HG02623 (cell line): ENCODE measurements at regions not wholly inside any gene's neighbourhood (a gene's known extent, or its start where the extent isn't known, plus 50 kb on each side); places are given as distances from the start of the nearest gene placed in this dataset.
"Not testable (repeated sequence)": the region's sequence is repeated elsewhere in the genome, so short reads cannot be mapped to it uniquely, and the experiment has no call there.

ENCODE experiments used
- ATAC-seq: cut with Tn5 transposase; IDR thresholded peaks from one replicate; pipeline ENCODE4 v1.9.1; 2021; ENCODE audit warnings: moderate library complexity; ENCODE audit not compliant: unreplicated experiment

DNA sequence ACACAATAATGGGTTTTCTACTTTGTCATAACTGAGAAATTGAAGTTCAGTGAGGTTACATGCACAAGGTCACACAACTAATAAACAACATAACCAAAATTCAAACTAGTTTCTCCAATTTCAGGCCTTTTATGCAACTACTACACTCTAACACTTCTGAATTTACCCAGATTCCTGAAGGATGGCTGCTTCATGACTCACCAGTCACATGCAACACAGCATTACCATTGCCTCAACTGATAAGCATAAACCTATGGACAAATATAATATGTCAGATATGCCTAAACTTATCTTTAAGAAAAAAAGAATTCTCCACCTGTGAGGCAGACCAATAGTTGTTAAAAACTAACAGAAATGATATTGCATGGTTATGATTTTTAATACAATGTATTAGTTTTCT is 586.5 kb upstream of the SLC8A1 start:
- ATAC-seq, result no peak

- not testable (repeated sequence) for ATAC-seq
Observed at GRCh38 chr2:41039750-41040149, 587.9 kb upstream of the SLC8A1 start.

GRCh38 chr2:41040782-41041520 is 589.1 kb upstream of the SLC8A1 start:
- ATAC-seq, result no peak

- no peak for ATAC-seq
Observed at GRCh38 chr2:41042343-41042742, 590.5 kb upstream of the SLC8A1 start.

- no peak for ATAC-seq
Observed at GRCh38 chr2:41061356-41061755, 609.5 kb upstream of the SLC8A1 start.

- no peak for ATAC-seq
Observed at GRCh38 chr2:41062336-41062735, 610.4 kb upstream of the SLC8A1 start.

DNA sequence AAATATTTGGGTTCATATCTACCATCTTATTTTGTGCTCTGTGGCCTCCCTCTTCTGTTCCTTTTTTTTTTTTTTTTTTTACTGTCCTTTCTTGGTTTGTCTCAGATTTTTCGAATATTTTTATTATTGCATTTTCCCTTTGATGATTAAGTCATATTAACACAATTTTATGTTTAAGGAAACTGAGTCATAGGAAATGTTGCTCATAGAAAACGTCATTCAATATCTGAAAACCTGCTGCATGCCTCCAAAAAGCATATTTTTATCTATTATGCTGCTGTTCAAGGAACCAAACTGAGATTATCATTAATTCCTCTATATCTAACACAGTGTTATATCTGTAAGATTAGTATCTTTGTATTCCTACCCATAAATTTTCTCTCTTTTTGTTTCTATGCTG is 614.3 kb upstream of the SLC8A1 start:
- ATAC-seq, result no peak

GRCh38 chr2:41068740-41069139 is 616.9 kb upstream of the SLC8A1 start:
- no peak for ATAC-seq

GRCh38 chr2:41078341-41078740 is 626.5 kb upstream of the SLC8A1 start:
- no peak for ATAC-seq

- ATAC-seq, result no peak
Observed at GRCh38 chr2:41079011-41079410, 627.1 kb upstream of the SLC8A1 start.

DNA sequence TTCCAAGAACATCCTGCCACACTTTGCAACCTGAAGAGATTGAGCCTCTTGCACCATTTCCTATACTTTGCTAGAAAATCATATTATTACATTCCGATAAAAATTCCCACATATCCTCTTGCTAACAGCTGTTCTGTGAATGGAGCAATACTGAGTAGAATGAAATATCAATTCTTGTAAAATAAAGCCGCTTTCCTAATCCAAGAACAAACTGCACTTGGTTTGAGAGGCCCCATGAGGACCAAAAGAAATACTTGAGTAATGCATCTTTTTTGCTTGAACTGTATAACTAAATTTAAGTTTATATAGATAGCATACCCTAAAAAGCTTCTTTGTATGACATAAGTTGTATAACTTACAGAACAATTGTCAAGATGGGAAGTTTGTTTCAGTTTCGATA is 632.4 kb upstream of the SLC8A1 start:
- ATAC-seq, result no peak

- no peak for ATAC-seq
Observed at GRCh38 chr2:41087946-41088345, 636.1 kb upstream of the SLC8A1 start.

DNA sequence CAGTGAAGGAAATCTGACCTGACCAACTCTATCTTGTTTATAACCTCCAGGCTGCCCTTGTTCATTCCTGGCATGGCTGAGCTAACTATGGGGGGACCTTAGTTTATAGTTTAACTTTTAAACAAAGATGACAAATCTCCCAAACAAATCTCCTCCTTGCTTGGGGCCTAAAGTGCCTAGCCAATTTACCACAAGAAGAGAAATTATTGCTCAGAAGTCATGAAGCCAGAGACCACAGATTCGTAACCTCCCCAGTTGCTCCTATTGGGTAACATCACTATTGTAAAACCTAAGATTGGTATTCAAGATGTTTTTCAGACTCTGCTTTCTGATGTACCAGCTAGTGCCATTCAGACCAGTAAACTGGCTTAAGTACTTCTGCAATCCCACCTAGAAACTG is 649.4 kb upstream of the SLC8A1 start:
- ATAC-seq, result no peak

- ATAC-seq, result no peak
Observed at GRCh38 chr2:41109744-41110143, 657.9 kb upstream of the SLC8A1 start.

DNA sequence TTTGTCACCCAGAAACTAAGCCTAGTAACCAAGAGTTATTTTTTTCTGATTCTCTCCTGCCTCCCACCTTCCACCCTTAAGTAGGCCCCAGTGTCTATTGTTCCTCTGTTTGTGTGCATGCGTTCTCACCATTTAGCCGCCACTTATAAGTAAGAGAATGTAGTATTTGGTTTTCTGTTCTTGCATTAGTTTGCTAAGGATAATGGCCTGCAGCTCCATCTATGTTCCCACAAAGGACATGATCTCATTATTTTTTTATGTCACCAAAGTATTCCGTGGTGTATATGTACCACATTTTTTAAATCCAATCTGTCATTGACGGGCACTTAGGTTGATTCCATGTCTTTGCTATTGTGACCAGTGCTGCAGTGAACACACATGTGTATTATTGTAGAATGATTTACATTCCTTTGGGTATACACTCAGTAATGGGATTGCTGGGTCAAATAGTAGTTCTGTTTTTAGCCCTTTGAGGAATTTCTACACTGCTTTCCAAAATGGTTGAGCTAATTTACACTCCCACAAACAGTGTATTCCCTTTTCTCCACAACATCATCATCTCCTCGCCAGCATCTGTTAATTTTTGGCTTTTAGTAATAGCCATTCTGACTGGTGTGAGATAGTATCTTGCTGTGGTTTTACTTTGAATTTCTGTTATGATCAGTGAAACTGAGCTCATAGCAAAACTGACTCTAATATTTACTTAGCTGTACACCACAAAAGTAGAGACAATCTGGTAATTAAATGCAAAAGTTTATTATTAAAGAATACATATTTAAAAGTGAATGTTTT is 660.1 kb upstream of the SLC8A1 start:
- no peak for ATAC-seq

- ATAC-seq, result no peak
Observed at GRCh38 chr2:41116106-41116797, 664.4 kb upstream of the SLC8A1 start.

DNA sequence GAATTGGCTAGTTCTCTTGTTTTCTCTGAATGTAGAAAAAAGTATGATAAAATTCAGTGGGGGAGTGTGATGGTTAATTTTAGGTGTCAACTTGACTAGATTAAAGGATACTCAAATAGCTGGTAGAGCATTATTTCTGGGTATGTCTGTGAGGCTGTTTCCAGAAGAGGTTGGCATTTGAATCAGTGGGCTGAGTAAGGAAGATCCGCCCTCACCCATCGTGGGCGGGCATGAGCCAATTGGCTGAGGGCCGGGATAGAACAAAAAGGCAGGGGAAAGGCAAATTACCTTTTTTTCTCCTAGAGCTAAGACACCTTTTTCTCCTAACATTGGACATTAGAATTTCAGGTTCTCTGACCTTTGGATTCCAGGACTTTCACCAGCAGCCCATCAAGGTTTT is 667.6 kb upstream of the SLC8A1 start:
- no peak for ATAC-seq

GRCh38 chr2:41123341-41123740 is 671.5 kb upstream of the SLC8A1 start:
- ATAC-seq, result no peak

- ATAC-seq, result no peak
Observed at GRCh38 chr2:41127351-41127750, 675.5 kb upstream of the SLC8A1 start.

DNA sequence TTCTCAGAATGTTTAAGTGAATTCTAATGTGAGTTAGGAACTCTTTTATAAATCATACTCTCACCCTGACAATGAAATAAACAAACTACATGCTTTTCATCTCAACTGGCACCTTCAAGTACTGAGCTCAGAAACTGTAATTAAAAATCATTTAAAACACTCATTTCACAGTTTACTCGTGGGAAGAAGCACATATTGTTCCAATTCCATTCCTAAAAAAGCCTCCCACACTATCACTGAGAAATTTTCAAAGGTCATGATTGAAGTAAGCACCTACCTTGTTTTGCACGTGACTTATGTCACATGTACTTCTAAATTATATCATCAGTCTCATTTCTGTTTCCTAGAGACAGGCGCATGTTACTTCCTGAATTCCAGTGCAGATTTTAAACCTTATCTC is 678.1 kb upstream of the SLC8A1 start:
- no peak for ATAC-seq

GRCh38 chr2:41137031-41137430 is 685.1 kb upstream of the SLC8A1 start:
- ATAC-seq, result no peak
